ENCODE measurements at regions not wholly inside any gene's neighbourhood (a gene's known extent, or its start where the extent isn't known, plus 50 kb on each side); places are given as distances from the start of the nearest gene placed in this dataset.

GRCh38 chr2:111712940-111713515, 171.0 kb downstream of the ANAPC1 start:
- TF ChIP-seq CTCF (conservative IDR thresholded peaks at IDR 0.05; ENCODE audit: low read depth, low read length) (no peak), EZH2 (IDR thresholded peaks at IDR 0.05; ENCODE audit: low read length, unreplicated experiment) (no peak), EZH2phosphoT487 (IDR thresholded peaks at IDR 0.05; ENCODE audit: borderline replicate concordance, low read length) (no peak)

All from PC-3 (cell line).